CD8-positive, alpha-beta memory T cell (primary cell): ENCODE measurements at regions not wholly inside any gene's neighbourhood (a gene's known extent, or its start where the extent isn't known, plus 50 kb on each side); places are given as distances from the start of the nearest gene placed in this dataset.
A peak's percentile ranks its signal among the peaks of the same experiment; 100 is the strongest.

Source experiments
- CTCF ChIA-PET: fragments of 350-600 bp; sonication (Branson Sonifier 250); formaldehyde crosslinking; loops from one replicate; lab custom pipeline; 2021; ENCODE audit warnings: antibody characterized with exemption; lab: Charles Lee
- POLR2A ChIA-PET: fragments of 350-600 bp; sonication (Branson Sonifier 250); formaldehyde crosslinking; loops from one replicate; lab custom pipeline; 2021; ENCODE audit warnings: antibody characterized with exemption; lab: Charles Lee
- DNase-seq, 5 donors: peaks; one replicate each; pipeline versions ENCODE4 v3.0.0 to v3.0.0-alpha.2; 2020 to 2022; ENCODE audit warnings: mixed read lengths in 1 of 5
- H3K27ac ChIP-seq: one replicate; pipeline ENCODE4 v1.7.0; 2013; ENCODE audit warnings: low read depth, mild to moderate bottlenecking, low read length, moderate library complexity
- H3K27me3 ChIP-seq: 2 replicates; pipeline ENCODE4 v1.7.0; 2013; ENCODE audit warnings: low read length, mild to moderate bottlenecking; ENCODE audit not compliant: insufficient read depth, poor library complexity, severe bottlenecking
- H3K36me3 ChIP-seq: 2 replicates; pipeline ENCODE4 v1.7.0; 2013; ENCODE audit warnings: mild to moderate bottlenecking, low read length, moderate library complexity; ENCODE audit not compliant: insufficient read depth
- H3K4me1 ChIP-seq: 2 replicates; pipeline ENCODE4 v1.7.0; 2013; ENCODE audit warnings: mild to moderate bottlenecking, low read length, moderate library complexity; ENCODE audit not compliant: insufficient read depth
- H3K4me3 ChIP-seq: 2 replicates; pipeline ENCODE4 v1.7.0; 2013; ENCODE audit warnings: mild to moderate bottlenecking, low read length
- H3K9me3 ChIP-seq: 2 replicates; pipeline ENCODE4 v1.7.0; 2013; ENCODE audit warnings: mild to moderate bottlenecking, low read length
- H3K27ac Mint-ChIP-seq, 8 donors: one replicate each; pipeline ENCODE4 v1.8.0; 2020 to 2021; ENCODE audit warnings: mixed read lengths in 8 of 8, mild to moderate bottlenecking in 6 of 8, inconsistent platforms in 3 of 8, moderate library complexity in 3 of 8
- H3K27me3 Mint-ChIP-seq, 2 donors: one replicate each; pipeline ENCODE4 v1.8.0; 2020 to 2021; ENCODE audit warnings: mixed read lengths in 2 of 2, mild to moderate bottlenecking in 1 of 2, moderate library complexity in 1 of 2
- H3K36me3 Mint-ChIP-seq, 3 donors: one replicate each; pipeline ENCODE4 v1.8.0; 2020 to 2021; ENCODE audit warnings: mixed read lengths in 3 of 3, inconsistent platforms in 1 of 3, mild to moderate bottlenecking in 1 of 3
- H3K4me1 Mint-ChIP-seq, 3 donors: one replicate each; pipeline ENCODE4 v1.8.0; 2020 to 2021; ENCODE audit warnings: mixed read lengths in 3 of 3, inconsistent platforms in 1 of 3, mild to moderate bottlenecking in 1 of 3
- H3K4me3 Mint-ChIP-seq, 7 donors: one replicate each; pipeline ENCODE4 v1.8.0; 2020 to 2021; ENCODE audit warnings: mixed read lengths in 7 of 7, mild to moderate bottlenecking in 6 of 7, moderate library complexity in 4 of 7, inconsistent platforms in 2 of 7
- H3K9me3 Mint-ChIP-seq, 5 donors: one replicate each; pipeline ENCODE4 v1.8.0; 2020 to 2022; ENCODE audit warnings: mixed read lengths in 5 of 5, mild to moderate bottlenecking in 3 of 5, moderate library complexity in 2 of 5, inconsistent platforms in 1 of 5

DNA sequence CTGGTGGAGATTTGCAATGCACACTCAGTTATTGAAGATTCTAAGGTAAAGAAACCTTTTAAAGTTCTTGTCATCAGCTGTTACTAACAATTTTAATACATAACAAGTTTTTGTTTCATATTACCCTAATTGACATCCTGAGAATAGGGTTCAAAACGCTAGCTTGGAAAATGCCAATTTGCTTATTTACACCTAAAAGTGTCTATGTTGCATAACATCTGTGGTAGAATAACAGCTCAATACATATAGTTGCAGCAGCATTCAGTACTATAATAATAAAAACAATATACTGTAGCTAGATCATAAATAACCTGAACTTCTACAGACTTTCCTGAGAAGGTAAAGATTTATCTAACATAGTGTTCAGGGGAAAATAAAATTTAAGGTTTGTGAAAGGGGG, 219.0 kb downstream of the OSR1 start:
- POLR2A ChIA-PET, result no interaction called here
- no peak overlapping the region for H3K4me3 Mint-ChIP-seq
- H3K27ac Mint-ChIP-seq, result no peak overlapping the region
- H3K4me3 ChIP-seq, result no peak overlapping the region
- H3K27me3 ChIP-seq, result no peaks in the 10 kb centered on the region
- peaks cover 0 to 2% of the 10 kb centered on the region in 2 donors for H3K27me3 Mint-ChIP-seq
- CTCF ChIA-PET, result no interaction called here
- no peaks in the 10 kb centered on the region for H3K4me1 ChIP-seq
- H3K36me3 ChIP-seq, result no peaks in the 10 kb centered on the region
- H3K9me3 ChIP-seq, result no peaks in the 10 kb centered on the region
- DNase-seq, result no peak
- no peaks in the 10 kb centered on the region for H3K4me1 Mint-ChIP-seq
- H3K9me3 Mint-ChIP-seq, result peaks cover 0 to 5% (median 3%) of the 10 kb centered on the region in 5 donors
- H3K27ac ChIP-seq, result no peak overlapping the region
- no peaks in the 10 kb centered on the region for H3K36me3 Mint-ChIP-seq

DNA sequence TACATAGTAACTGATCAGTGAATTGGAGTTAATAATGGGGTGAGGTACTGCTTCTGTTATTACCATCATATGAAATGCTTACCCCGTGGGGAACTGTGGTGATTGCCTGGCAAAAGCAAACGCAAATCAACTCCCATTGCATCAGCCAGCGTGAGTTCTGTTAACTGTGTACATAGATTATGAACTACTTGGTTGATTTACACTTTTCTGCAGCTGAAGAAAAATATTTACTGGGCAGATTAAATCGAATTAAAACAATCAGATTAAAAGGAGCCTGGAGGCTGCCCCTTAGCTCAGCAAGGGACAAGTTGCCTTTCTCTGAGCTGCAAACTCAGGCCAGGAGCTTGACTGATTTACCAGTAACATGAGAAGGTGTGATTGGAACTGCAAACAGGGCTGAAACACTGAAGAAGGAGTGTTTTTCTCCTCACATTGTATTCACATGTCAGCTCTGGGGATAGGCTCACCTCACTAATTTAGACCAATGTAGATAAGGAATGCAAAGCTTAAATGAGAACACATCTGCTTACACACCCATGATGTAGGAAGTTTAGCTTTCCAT, 220.1 kb downstream of the OSR1 start:
- Histone ChIP-seq H3K27me3 (no peaks in the 10 kb centered on the region), H3K9me3 (no peaks in the 10 kb centered on the region), H3K27ac (no peak overlapping the region), H3K4me3 (no peak overlapping the region), H3K36me3 (no peaks in the 10 kb centered on the region), H3K4me1 (no peaks in the 10 kb centered on the region)
- no peak for DNase-seq
- Mint-ChIP-seq H3K9me3 (peaks cover 0 to 5% (median 3%) of the 10 kb centered on the region in 5 donors), H3K36me3 (no peaks in the 10 kb centered on the region), H3K27me3 (peaks cover 0 to 2% of the 10 kb centered on the region in 2 donors), H3K4me3 (no peak overlapping the region), H3K4me1 (no peaks in the 10 kb centered on the region), H3K27ac (no peak overlapping the region)
- POLR2A ChIA-PET, result no interaction called here
- CTCF ChIA-PET, result no interaction called here

DNA sequence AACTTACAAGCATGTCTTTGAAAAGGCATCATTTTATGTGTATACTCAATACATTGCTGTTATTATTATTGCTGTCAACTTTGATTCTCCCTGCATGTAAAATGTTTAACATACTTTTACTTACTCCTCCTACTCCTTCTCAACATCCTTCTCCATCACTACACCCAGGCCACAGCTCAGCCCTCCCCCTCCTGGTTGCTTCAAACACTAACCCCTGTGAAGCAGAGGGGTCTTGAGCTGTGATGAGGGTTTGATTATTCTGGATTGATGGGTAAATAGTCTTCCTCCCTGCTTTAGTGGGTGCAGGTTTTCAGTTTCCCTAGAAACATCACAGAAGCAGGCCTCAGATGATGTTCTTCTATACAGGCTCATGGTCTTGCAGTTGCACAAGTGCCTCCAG, 221.0 kb downstream of the OSR1 start:
- no peak overlapping the region for H3K4me3 Mint-ChIP-seq

DNA sequence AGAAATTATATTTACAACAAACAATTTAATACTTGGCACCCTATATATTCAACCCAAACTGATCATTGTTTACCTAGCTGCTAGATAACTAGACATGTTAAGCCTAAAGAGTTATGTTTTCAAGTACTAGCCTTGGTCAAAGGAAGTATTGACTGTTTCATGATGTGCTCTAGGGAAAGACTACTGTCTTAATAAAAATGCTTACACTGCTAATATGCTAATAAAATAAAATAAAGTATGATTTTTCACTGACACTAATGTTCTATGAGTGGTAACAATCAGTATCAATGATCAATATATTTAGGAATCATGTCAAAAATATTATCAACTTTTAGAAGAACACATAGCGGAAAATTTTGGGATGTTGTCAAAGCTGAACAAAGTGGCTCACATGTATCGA, 225.5 kb downstream of the OSR1 start:
- no peak overlapping the region for H3K4me3 Mint-ChIP-seq
- Histone ChIP-seq H3K4me1 (no peaks in the 10 kb centered on the region), H3K9me3 (no peaks in the 10 kb centered on the region), H3K36me3 (no peaks in the 10 kb centered on the region), H3K4me3 (no peak overlapping the region), H3K27me3 (no peaks in the 10 kb centered on the region), H3K27ac (no peak overlapping the region)
- H3K36me3 Mint-ChIP-seq, result no peaks in the 10 kb centered on the region
- no peak for DNase-seq
- peaks cover 0 to 2% of the 10 kb centered on the region in 2 donors for H3K27me3 Mint-ChIP-seq
- peaks cover 0 to 7% (median 3%) of the 10 kb centered on the region in 5 donors for H3K9me3 Mint-ChIP-seq
- CTCF ChIA-PET, result no interaction called here
- POLR2A ChIA-PET, result no interaction called here
- H3K4me1 Mint-ChIP-seq, result peaks cover 0 to 5% (median 3%) of the 10 kb centered on the region in 3 donors
- no peak overlapping the region for H3K27ac Mint-ChIP-seq

More for the DNA sequence above, 221.0 kb downstream of the OSR1 start:
- H3K9me3 ChIP-seq, result no peaks in the 10 kb centered on the region
- DNase-seq, result no peak
- peaks cover 0 to 2% of the 10 kb centered on the region in 2 donors for H3K27me3 Mint-ChIP-seq
- peaks cover 0 to 5% (median 3%) of the 10 kb centered on the region in 5 donors for H3K9me3 Mint-ChIP-seq
- ChIA-PET CTCF (no interaction called here), POLR2A (no interaction called here)
- H3K4me1 Mint-ChIP-seq, result no peaks in the 10 kb centered on the region
- no peak overlapping the region for H3K27ac ChIP-seq
- no peak overlapping the region for H3K4me3 ChIP-seq
- H3K27me3 ChIP-seq, result no peaks in the 10 kb centered on the region
- peak overlapping the region in 1 of 8 donors; percentile 32 for H3K27ac Mint-ChIP-seq
- H3K36me3 Mint-ChIP-seq, result no peaks in the 10 kb centered on the region
- no peaks in the 10 kb centered on the region for H3K4me1 ChIP-seq
- H3K36me3 ChIP-seq, result no peaks in the 10 kb centered on the region

DNA sequence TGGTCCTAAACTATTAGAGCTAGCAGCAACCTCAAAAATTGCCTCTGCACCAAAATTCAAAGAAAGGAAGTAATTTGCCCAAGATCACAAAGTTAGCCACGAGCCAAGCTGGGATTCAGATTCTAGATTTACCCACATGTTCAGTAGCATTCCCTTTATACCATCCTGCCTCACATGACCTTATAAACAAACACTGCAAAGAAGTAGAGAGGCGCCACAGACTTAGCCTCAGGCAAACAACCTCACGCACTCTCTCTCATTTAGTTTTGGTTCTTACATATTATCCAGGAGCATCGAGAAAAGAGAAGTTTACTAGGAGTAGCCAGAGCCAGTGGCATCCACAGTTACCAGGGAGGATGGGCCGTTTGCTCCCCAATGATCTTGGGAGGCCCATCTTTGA, 226.6 kb downstream of the OSR1 start:
- H3K4me1 ChIP-seq, result no peaks in the 10 kb centered on the region

DNA sequence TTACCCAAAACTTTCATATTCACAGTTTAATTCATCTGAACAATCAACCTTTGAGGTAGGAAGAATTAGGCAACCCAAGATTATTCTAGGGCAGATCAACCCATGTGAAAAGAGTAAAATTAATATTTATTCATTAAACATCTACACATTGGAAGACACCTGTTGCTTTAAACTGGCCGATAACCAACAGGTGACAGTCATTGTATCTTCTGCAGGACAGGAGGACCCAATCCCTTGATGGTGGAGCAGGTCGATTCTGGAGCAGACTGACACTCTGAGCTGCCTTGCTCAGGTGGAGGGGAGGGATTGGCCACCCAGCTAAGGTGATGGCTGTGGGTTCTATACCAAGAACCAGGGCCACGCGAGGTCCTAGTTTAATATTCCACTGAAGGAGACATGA, 230.3 kb downstream of the OSR1 start:
- no peak overlapping the region for H3K4me3 ChIP-seq
- H3K36me3 Mint-ChIP-seq, result peaks cover 0 to 2% (median 0%) of the 10 kb centered on the region in 3 donors

More for the DNA sequence above, 226.6 kb downstream of the OSR1 start:
- Mint-ChIP-seq H3K36me3 (no peaks in the 10 kb centered on the region), H3K27ac (no peak overlapping the region), H3K4me3 (no peak overlapping the region), H3K4me1 (peaks cover 0 to 5% (median 3%) of the 10 kb centered on the region in 3 donors), H3K9me3 (peaks cover 0 to 7% (median 3%) of the 10 kb centered on the region in 5 donors), H3K27me3 (no peaks in the 10 kb centered on the region)
- Histone ChIP-seq H3K4me3 (no peak overlapping the region), H3K36me3 (no peaks in the 10 kb centered on the region), H3K27ac (no peak overlapping the region), H3K9me3 (no peaks in the 10 kb centered on the region), H3K27me3 (no peaks in the 10 kb centered on the region)
- no peak for DNase-seq
- ChIA-PET CTCF (no interaction called here), POLR2A (no interaction called here)

DNA sequence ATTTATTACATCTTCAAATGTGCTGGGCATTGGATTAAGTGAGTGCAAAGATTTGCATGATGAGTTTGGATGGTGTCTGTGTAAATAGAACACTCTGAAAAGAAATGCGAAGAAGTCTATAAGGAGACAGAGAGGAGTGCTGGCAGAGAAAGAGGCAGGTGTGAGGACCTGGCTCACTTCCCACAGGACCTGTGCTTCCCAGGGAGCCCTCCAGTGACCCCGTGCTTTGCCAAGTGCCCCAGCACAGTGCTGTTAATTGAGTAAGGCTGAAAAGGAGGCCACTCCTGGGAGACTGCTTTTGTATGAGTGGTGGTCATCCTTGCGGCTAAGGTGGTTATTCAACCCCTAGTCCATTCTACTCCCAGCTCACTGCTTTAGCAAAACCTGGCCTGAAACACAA, 230.8 kb downstream of the OSR1 start:
- CTCF ChIA-PET, result no interaction called here
- no peak overlapping the region for H3K27ac ChIP-seq
- no peak for DNase-seq
- Mint-ChIP-seq H3K36me3 (peaks cover 0 to 2% (median 0%) of the 10 kb centered on the region in 3 donors), H3K27ac (no peak overlapping the region), H3K9me3 (peaks cover 0 to 7% (median 2%) of the 10 kb centered on the region in 5 donors), H3K4me3 (no peak overlapping the region), H3K27me3 (no peaks in the 10 kb centered on the region), H3K4me1 (peaks cover 0 to 5% (median 3%) of the 10 kb centered on the region in 3 donors)
- H3K4me1 ChIP-seq, result no peaks in the 10 kb centered on the region
- no peaks in the 10 kb centered on the region for H3K9me3 ChIP-seq
- POLR2A ChIA-PET, result no interaction called here
- H3K4me3 ChIP-seq, result no peak overlapping the region
- no peaks in the 10 kb centered on the region for H3K27me3 ChIP-seq
- H3K36me3 ChIP-seq, result no peaks in the 10 kb centered on the region

More for the DNA sequence above, 230.3 kb downstream of the OSR1 start:
- ChIA-PET POLR2A (no interaction called here), CTCF (no interaction called here)
- Mint-ChIP-seq H3K27ac (no peak overlapping the region), H3K27me3 (no peaks in the 10 kb centered on the region), H3K9me3 (peaks cover 0 to 7% (median 0%) of the 10 kb centered on the region in 5 donors), H3K4me3 (no peak overlapping the region), H3K4me1 (peaks cover 0 to 5% (median 3%) of the 10 kb centered on the region in 3 donors)
- no peaks in the 10 kb centered on the region for H3K9me3 ChIP-seq
- H3K36me3 ChIP-seq, result no peaks in the 10 kb centered on the region
- no peak for DNase-seq
- no peaks in the 10 kb centered on the region for H3K4me1 ChIP-seq
- no peaks in the 10 kb centered on the region for H3K27me3 ChIP-seq
- H3K27ac ChIP-seq, result no peak overlapping the region

DNA sequence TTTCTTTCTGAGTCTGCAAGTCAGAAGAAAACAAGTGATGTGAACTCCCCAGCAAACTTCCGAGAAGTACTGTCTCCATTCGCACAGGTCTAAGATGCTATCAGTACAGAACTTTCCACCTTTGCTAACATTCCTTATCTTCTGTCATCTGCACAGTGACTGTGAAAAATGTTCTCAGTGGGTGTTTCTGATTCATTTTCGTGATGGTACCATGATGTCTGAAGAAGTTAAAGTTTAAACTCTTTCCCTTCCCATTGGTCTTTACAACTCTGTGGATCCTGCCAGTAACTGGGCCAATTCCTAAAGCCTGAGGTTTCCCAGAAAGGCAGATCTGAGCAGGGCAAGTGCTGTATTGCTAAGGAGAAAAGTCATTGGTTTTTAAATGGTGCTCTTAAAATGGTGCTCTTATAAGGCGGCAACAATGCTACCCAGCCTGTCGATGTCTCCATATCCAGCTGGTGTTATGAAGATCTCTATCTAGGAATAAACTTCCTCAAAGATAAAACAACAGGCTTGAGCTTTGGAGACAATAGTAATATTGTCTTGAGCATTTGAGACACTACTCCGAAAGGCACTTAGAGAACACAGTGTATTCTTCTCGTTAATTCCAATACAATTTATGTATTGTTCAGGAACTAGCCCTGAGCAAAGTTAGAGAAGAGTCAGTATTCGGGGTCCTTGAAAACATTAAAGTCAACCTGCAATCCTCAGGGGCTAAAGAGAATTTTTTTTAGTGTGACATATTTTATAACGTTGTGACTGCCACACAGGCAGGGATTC, 232.3 kb downstream of the OSR1 start:
- Histone ChIP-seq H3K36me3 (no peaks in the 10 kb centered on the region), H3K9me3 (no peaks in the 10 kb centered on the region), H3K27me3 (no peaks in the 10 kb centered on the region), H3K4me3 (no peak overlapping the region), H3K4me1 (no peaks in the 10 kb centered on the region), H3K27ac (no peak overlapping the region)
- peaks cover 0 to 5% (median 3%) of the 10 kb centered on the region in 3 donors for H3K4me1 Mint-ChIP-seq
- ChIA-PET CTCF (no interaction called here), POLR2A (no interaction called here)
- DNase-seq, result no peak
- H3K36me3 Mint-ChIP-seq, result peaks cover 0 to 2% (median 0%) of the 10 kb centered on the region in 3 donors
- H3K27me3 Mint-ChIP-seq, result no peaks in the 10 kb centered on the region
- H3K27ac Mint-ChIP-seq, result no peak overlapping the region
- peaks cover 0 to 2% (median 2%) of the 10 kb centered on the region in 5 donors for H3K9me3 Mint-ChIP-seq
- H3K4me3 Mint-ChIP-seq, result no peak overlapping the region
